H9 (cell line): ENCODE measurements at regions not wholly inside any gene's neighbourhood (a gene's known extent, or its start where the extent isn't known, plus 50 kb on each side); places are given as distances from the start of the nearest gene placed in this dataset.
A peak's percentile ranks its signal among the peaks of the same experiment; 100 is the strongest.

Experiments used
- DNase-seq: peaks from one replicate; pipeline ENCODE4 v3.0.0-alpha.2; 2017
- H2AFZ ChIP-seq: one replicate; pipeline ENCODE4 v1.6.1; 2013; ENCODE audit warnings: mild to moderate bottlenecking, low read length, control low read depth, moderate library complexity
- H2AK5ac ChIP-seq: 2 replicates; pipeline ENCODE4 v1.6.1; 2013; ENCODE audit warnings: low read length, control low read depth, mixed read lengths; ENCODE audit not compliant: insufficient read length
- H2BK120ac ChIP-seq: one replicate; pipeline ENCODE4 v1.6.1; 2013; ENCODE audit warnings: low read depth, mild to moderate bottlenecking, low read length, control low read depth, inconsistent platforms; ENCODE audit not compliant: poor library complexity, severe bottlenecking
- H2BK12ac ChIP-seq: 2 replicates; pipeline ENCODE4 v1.6.1; 2013; ENCODE audit warnings: low read length, control low read depth, mixed read lengths, low read depth; ENCODE audit not compliant: insufficient read length
- H2BK15ac ChIP-seq: 2 replicates; pipeline ENCODE4 v1.6.1; 2013; ENCODE audit warnings: low read depth, low read length, control low read depth
- H2BK20ac ChIP-seq: one replicate; pipeline ENCODE4 v1.6.1; 2013; ENCODE audit warnings: low read depth, mild to moderate bottlenecking, low read length, control low read depth, inconsistent platforms; ENCODE audit not compliant: poor library complexity, severe bottlenecking
- H2BK5ac ChIP-seq: 2 replicates; pipeline ENCODE4 v1.6.1; 2013; ENCODE audit warnings: low read length, control low read depth, mixed read lengths; ENCODE audit not compliant: insufficient read length
- H3K14ac ChIP-seq: 2 replicates; pipeline ENCODE4 v1.6.1; 2013; ENCODE audit warnings: low read length, control low read depth; ENCODE audit not compliant: insufficient read depth
- H3K18ac ChIP-seq: 2 replicates; pipeline ENCODE4 v1.6.1; 2013; ENCODE audit warnings: low read depth, mild to moderate bottlenecking, mixed read lengths, low read length, control low read depth; ENCODE audit not compliant: insufficient read length
- H3K23ac ChIP-seq: 2 replicates; pipeline ENCODE4 v1.6.1; 2013; ENCODE audit warnings: low read length, control low read depth, mixed read lengths, low read depth; ENCODE audit not compliant: insufficient read length
- H3K23me2 ChIP-seq: 2 replicates; pipeline ENCODE4 v1.6.1; 2013; ENCODE audit warnings: low read depth, mild to moderate bottlenecking, mixed read lengths, low read length, control low read depth; ENCODE audit not compliant: insufficient read length, poor library complexity, severe bottlenecking
- H3K27ac ChIP-seq: 2 replicates; pipeline ENCODE4 v1.5.1; 2013; ENCODE audit warnings: low read length, control low read depth, mixed read lengths, low read depth; ENCODE audit not compliant: insufficient read length
- H3K27me3 ChIP-seq: 2 replicates; pipeline ENCODE4 v1.6.1; 2013; ENCODE audit warnings: low read length, control low read depth, inconsistent platforms; ENCODE audit not compliant: insufficient read depth
- H3K4ac ChIP-seq: 2 replicates; pipeline ENCODE4 v1.6.1; 2013; ENCODE audit warnings: low read depth, mild to moderate bottlenecking, control low read depth, inconsistent platforms, low read length, moderate library complexity
- H3K4me1 ChIP-seq: 2 replicates; pipeline ENCODE4 v1.6.1; 2013; ENCODE audit warnings: low read length, control low read depth, inconsistent platforms; ENCODE audit not compliant: insufficient read depth
- H3K4me2 ChIP-seq: 2 replicates; pipeline ENCODE4 v1.6.1; 2013; ENCODE audit warnings: low read length, control low read depth, mixed read lengths; ENCODE audit not compliant: insufficient read length, insufficient read depth
- H3K56ac ChIP-seq: 2 replicates; pipeline ENCODE4 v1.6.1; 2013; ENCODE audit warnings: low read depth, mild to moderate bottlenecking, mixed read lengths, low read length, control low read depth; ENCODE audit not compliant: insufficient read length
- H3K79me1 ChIP-seq: 2 replicates; pipeline ENCODE4 v1.6.1; 2013; ENCODE audit warnings: low read depth, mild to moderate bottlenecking, moderate library complexity, low read length, control low read depth, inconsistent platforms; ENCODE audit not compliant: insufficient read depth, poor library complexity, severe bottlenecking
- H3K79me2 ChIP-seq: 2 replicates; pipeline ENCODE4 v1.6.1; 2013; ENCODE audit warnings: low read length, control low read depth, inconsistent platforms; ENCODE audit not compliant: insufficient read depth
- H3K9ac ChIP-seq: 2 replicates; pipeline ENCODE4 v1.6.1; 2013; ENCODE audit warnings: low read length, control low read depth, mixed read lengths; ENCODE audit not compliant: insufficient read length; ENCODE audit errors: extremely low read depth
- H3K9me3 ChIP-seq: one replicate; pipeline ENCODE4 v1.6.1; 2013; ENCODE audit warnings: low read depth, low read length, inconsistent platforms; ENCODE audit not compliant: control insufficient read depth
- H3T11ph ChIP-seq: one replicate; pipeline ENCODE4 v1.6.1; 2013; ENCODE audit warnings: mild to moderate bottlenecking, low read length, control low read depth, inconsistent platforms
- H4K20me1 ChIP-seq: one replicate; pipeline ENCODE4 v1.6.1; 2013; ENCODE audit not compliant: control insufficient read depth, insufficient read length, insufficient read depth
- H4K5ac ChIP-seq: 2 replicates; pipeline ENCODE4 v1.6.1; 2013; ENCODE audit warnings: low read depth, mild to moderate bottlenecking, mixed read lengths, low read length, control low read depth; ENCODE audit not compliant: insufficient read length
- H4K8ac ChIP-seq: replicated peaks from 2 replicates; pipeline ENCODE4 v1.6.1; 2013; ENCODE audit warnings: low read length, control low read depth, mixed read lengths, low read depth; ENCODE audit not compliant: insufficient read length
- H4K91ac ChIP-seq: 2 replicates; pipeline ENCODE4 v1.6.1; 2013; ENCODE audit warnings: low read depth, mild to moderate bottlenecking, moderate library complexity, mixed read lengths, low read length, control low read depth; ENCODE audit not compliant: insufficient read length
- H3K27ac Mint-ChIP-seq, 3 experiments: 2 replicates in 2 of 3; 3 replicates in 1 of 3; pipeline ENCODE4 v1.8.0; 2020 to 2021; ENCODE audit warnings: mixed read lengths in 3 of 3, mild to moderate bottlenecking in 1 of 3, moderate library complexity in 1 of 3
- H3K27me3 Mint-ChIP-seq: 2 replicates; pipeline ENCODE4 v1.8.0; 2021; ENCODE audit warnings: low read depth, mild to moderate bottlenecking, moderate library complexity, mixed read lengths
- H3K36me3 Mint-ChIP-seq, 3 experiments: 2 replicates in 2 of 3; 3 replicates in 1 of 3; pipeline ENCODE4 v1.8.0; 2020 to 2021; ENCODE audit warnings: low read depth in 3 of 3, mixed read lengths in 3 of 3; ENCODE audit not compliant: insufficient read depth in 1 of 3
- H3K4me1 Mint-ChIP-seq, 2 experiments: 2 replicates each; pipeline ENCODE4 v1.8.0; 2020; ENCODE audit warnings: mixed read lengths in 2 of 2
- H3K4me3 Mint-ChIP-seq, 2 experiments: 2 replicates in 1 of 2; 3 replicates in 1 of 2; pipeline ENCODE4 v1.8.0; 2020 to 2021; ENCODE audit warnings: mild to moderate bottlenecking in 2 of 2, mixed read lengths in 2 of 2, moderate library complexity in 1 of 2
- H3K9me3 Mint-ChIP-seq, 2 experiments: 2 replicates in 1 of 2; 3 replicates in 1 of 2; pipeline ENCODE4 v1.8.0; 2020; ENCODE audit warnings: mild to moderate bottlenecking in 2 of 2, mixed read lengths in 2 of 2, moderate library complexity in 1 of 2
- CTCF ChIP-seq: fragments of 200-600 bp; sonication (generic); conservative IDR thresholded peaks from 3 replicates; pipeline ENCODE4 v1.8.0; 2021; ENCODE audit warnings: antibody characterized with exemption, mild to moderate bottlenecking
- WGBS: extraction: QIAGEN DNeasy Blood & Tissue Kit; methylation state at CpG from one replicate; pipeline ENCODE4 v1.1.7; 2013; ENCODE audit warnings: missing lambda C conversion rate, low lambda C conversion rate, mixed read lengths; ENCODE audit not compliant: insufficient read length; ENCODE audit errors: extremely low coverage; 5-methylcytosine and 5-hydroxymethylcytosine counted together

- Histone ChIP-seq H3K79me2 (no peaks in the 10 kb centered on the region), H3K27ac (no peak overlapping the region), H3K14ac (no peak overlapping the region), H3K9me3 (no peaks in the 10 kb centered on the region), H3K79me1 (no peaks in the 10 kb centered on the region), H3K4ac (no peak overlapping the region), H2BK5ac (no peak overlapping the region), H3K56ac (no peak overlapping the region), H2BK12ac (no peak overlapping the region), H4K8ac (no peak overlapping the region), H3T11ph (no peak overlapping the region), H4K91ac (no peak overlapping the region), H2AK5ac (no peak overlapping the region), H2BK15ac (no peak overlapping the region), H3K23me2 (no peaks in the 10 kb centered on the region), H4K5ac (no peak overlapping the region), H4K20me1 (no peaks in the 10 kb centered on the region), H3K27me3 (no peaks in the 10 kb centered on the region), H3K4me1 (peaks cover 4% of the 10 kb centered on the region; the same call in 1 of the 2 replicates), H3K9ac (no peak overlapping the region), H2BK20ac (no peak overlapping the region), H2BK120ac (no peak overlapping the region), H3K18ac (no peak overlapping the region), H2AFZ (no peak overlapping the region), H3K23ac (no peak overlapping the region), H3K4me2 (no peak overlapping the region)
- Mint-ChIP-seq H3K4me3 (no peak overlapping the region; a peak in 1 of 5 replicates), H3K9me3 (no peaks in the 10 kb centered on the region; a peak in 2 of 5 replicates), H3K36me3 (peaks cover 0 to 3% (median 0%) of the 10 kb centered on the region in 3 experiments; a peak in 2 of 7 replicates), H3K27me3 (no peaks in the 10 kb centered on the region), H3K4me1 (peaks cover 25 to 26% of the 10 kb centered on the region in 2 experiments), H3K27ac (peak overlapping the region in 1 of 3 experiments; percentile 59; a peak in 2 of 7 replicates)
- no peak for DNase-seq
- no CpG with 5 or more reads among the region's 8 CpGs for WGBS
- TF ChIP-seq CTCF: no peak
Observed at GRCh38 chr15:88979674-88980073, 66.5 kb upstream of the MFGE8 start.
